ENCODE measurements at regions not wholly inside any gene's neighbourhood (a gene's known extent, or its start where the extent isn't known, plus 50 kb on each side); places are given as distances from the start of the nearest gene placed in this dataset.

GRCh38 chr17:56675876-56676660, 82.6 kb downstream of the NOG start:
- TF ChIP-seq TAF1 (IDR thresholded peaks at IDR 0.05; ENCODE audit: borderline replicate concordance, insufficient read depth, low read length) (no peak), REST (IDR thresholded peaks at IDR 0.05; ENCODE audit: insufficient read depth in 1 of 2, low read depth in 2 of 2, low read length in 2 of 2) (no peak), SIN3A (IDR thresholded peaks at IDR 0.05; ENCODE audit: borderline replicate concordance, insufficient read depth, low read length) (no peak), POLR2AphosphoS5 (IDR thresholded peaks at IDR 0.05; ENCODE audit: low read depth, low read length) (no peak), FOXP2 (optimal IDR thresholded peaks at IDR 0.05; ENCODE audit: borderline replicate concordance, extremely low read depth, extremely low read length, insufficient read depth) (no peak)
